GM20000 (cell line): ENCODE measurements at regions not wholly inside any gene's neighbourhood (a gene's known extent, or its start where the extent isn't known, plus 50 kb on each side); places are given as distances from the start of the nearest gene placed in this dataset.

Experiments
- DNase-seq: peaks from one replicate; pipeline ENCODE4 v3.0.0; 2012; ENCODE audit warnings: low spot score
- CTCF ChIP-seq: IDR thresholded peaks from 2 replicates; pipeline ENCODE4 v1.5.1; 2012; ENCODE audit warnings: mild to moderate bottlenecking, control low read depth; ENCODE audit errors: extremely low read depth, missing control alignments

- DNase-seq: no peak
- no peak for TF ChIP-seq CTCF
Observed at GRCh38 chr12:75765170-75766059, 254.0 kb upstream of the KRR1 start.

GRCh38 chr12:75764091-75764841 is 252.9 kb upstream of the KRR1 start:
- DNase-seq: no peak
- TF ChIP-seq CTCF: no peak

- TF ChIP-seq CTCF: no peak
- DNase-seq: no peak
Observed at GRCh38 chr12:75760573-75761294, 249.3 kb upstream of the KRR1 start.

DNA sequence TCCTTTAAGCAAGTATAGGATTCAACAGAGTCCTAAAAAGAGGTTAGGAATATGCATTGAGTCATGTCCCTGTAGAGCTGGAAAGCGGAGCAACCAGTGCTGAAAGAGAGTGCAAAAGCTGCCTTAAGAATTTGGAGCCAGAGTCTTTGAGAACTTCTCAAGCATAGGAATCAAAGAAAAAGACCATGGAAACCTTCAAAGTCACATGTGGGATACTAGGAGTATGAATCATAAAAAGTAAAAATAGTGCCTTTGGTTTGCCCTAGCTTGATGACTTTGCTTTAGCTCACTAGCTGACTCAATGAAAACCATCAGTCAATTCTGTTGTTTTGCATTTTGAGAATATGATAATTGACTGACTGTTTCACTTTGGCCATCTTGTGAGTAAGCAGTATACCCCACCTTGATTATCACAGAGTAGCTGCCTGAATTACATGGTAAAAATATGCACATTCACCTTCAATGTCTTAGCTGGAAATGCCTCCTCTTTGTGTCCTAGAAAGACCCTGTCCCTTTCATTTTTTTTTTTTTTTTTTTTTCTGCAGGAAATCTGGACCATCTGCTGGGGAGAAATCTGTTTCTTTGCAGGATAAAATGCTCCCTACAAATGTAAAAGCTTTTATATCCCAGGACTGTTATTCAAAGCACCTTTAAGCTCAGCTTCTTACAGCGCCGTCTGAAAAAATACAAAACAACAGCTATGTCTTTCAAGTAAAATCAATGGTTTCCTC is 248.6 kb upstream of the KRR1 start:
- no peak for TF ChIP-seq CTCF
- DNase-seq: no peak

DNA sequence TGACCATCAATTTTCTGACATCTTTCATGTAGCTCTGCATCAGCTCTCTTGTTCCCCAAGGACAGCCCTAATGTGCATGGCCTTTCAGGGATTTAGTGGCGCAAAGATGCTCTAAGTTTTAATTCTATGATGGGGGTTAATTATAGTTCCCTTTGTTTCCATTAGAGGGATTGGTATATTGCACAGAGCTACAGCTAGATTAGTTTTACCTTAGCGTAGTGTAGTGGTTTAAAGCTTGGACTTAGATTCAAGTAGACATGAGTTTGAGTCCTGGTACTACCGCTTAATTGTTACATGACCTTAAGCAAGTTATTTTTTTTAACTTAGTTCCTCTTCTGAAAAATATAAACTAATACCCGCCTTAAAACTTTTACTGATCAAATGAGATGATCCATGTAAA is 247.8 kb upstream of the KRR1 start:
- DNase-seq: no peak
- TF ChIP-seq CTCF: no peak

DNA sequence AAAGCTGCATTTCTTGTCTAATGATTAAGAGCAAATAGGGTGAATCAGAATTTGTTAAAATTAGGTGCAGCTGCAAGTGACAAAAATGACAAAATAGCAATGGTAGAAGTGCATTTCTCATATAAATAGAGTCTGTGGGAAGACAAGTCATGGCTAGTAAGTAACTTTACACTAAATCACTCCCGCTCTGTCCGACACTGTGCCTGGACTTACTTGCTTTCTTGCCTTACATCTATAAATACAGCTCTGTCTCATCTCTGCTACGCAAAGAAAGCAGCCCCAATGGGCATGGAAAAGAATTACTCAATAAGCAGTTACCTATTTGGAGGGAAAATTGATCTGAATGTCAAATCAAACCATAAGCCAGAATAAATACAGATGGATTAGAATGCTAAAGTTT is 245.4 kb upstream of the KRR1 start:
- no peak for DNase-seq

More for the DNA sequence above, 245.4 kb upstream of the KRR1 start:
- no peak for TF ChIP-seq CTCF
